IMR-90 (cell line): ENCODE measurements at regions not wholly inside any gene's neighbourhood (a gene's known extent, or its start where the extent isn't known, plus 50 kb on each side); places are given as distances from the start of the nearest gene placed in this dataset.

Experiments used
- ATAC-seq: fragments of 200-7000 bp; cut with Tn5 transposase; 2 replicates; pipeline ENCODE4 v1.9.1; 2020; ENCODE audit warnings: low read depth, mild to moderate bottlenecking, moderate library complexity
- BruUV-seq: library from RNA; stranded (reverse); fragments of 400-500 nt; replicated peaks from 2 replicates; lab custom pipeline; 2021; lab: Mats Ljungman, UMichigan
- CTCF ChIA-PET: fragments of 300-600 bp; formaldehyde crosslinking; extraction: SDS; loops from one replicate; lab custom pipeline; 2021; ENCODE audit warnings: antibody characterized with exemption; lab: Yijun Ruan, JAX
- POLR2A ChIA-PET: fragments of 300-600 bp; sonication (Branson Sonifier 250); formaldehyde crosslinking; loops from one replicate; lab custom pipeline; 2022; ENCODE audit warnings: antibody characterized with exemption; ENCODE audit not compliant: unreplicated experiment; lab: Charles Lee
- DNase-seq: peaks from one replicate; pipeline ENCODE4 v3.0.0; 2013
- H2AFZ ChIP-seq: replicated peaks from 2 replicates; pipeline ENCODE3; 2013; ENCODE audit warnings: low read length, mild to moderate bottlenecking; ENCODE audit not compliant: poor library complexity
- H2AK5ac ChIP-seq: 2 replicates; pipeline ENCODE4 v1.6.1; 2013; ENCODE audit warnings: low read depth, low read length, inconsistent platforms
- H2AK9ac ChIP-seq: replicated peaks from 2 replicates; pipeline ENCODE3; 2013; ENCODE audit warnings: mild to moderate bottlenecking, low read depth, low read length, moderate library complexity; ENCODE audit not compliant: poor library complexity
- H2BK120ac ChIP-seq: 2 replicates; pipeline ENCODE4 v1.6.1; 2013; ENCODE audit warnings: low read depth, low read length, inconsistent platforms
- H2BK15ac ChIP-seq: 3 replicates; pipeline ENCODE4 v1.6.1; 2013; ENCODE audit warnings: low read depth, low read length, inconsistent platforms
- H2BK20ac ChIP-seq: 2 replicates; pipeline ENCODE4 v1.6.1; 2013; ENCODE audit warnings: low read depth, mild to moderate bottlenecking, inconsistent platforms, low read length, moderate library complexity
- H2BK5ac ChIP-seq: 2 replicates; pipeline ENCODE4 v1.6.1; 2013; ENCODE audit warnings: mild to moderate bottlenecking, low read depth, low read length, inconsistent platforms; ENCODE audit not compliant: poor library complexity, severe bottlenecking
- H3K14ac ChIP-seq: replicated peaks from 2 replicates; pipeline ENCODE4 v1.6.1; 2013; ENCODE audit warnings: low read depth, low read length, inconsistent platforms
- H3K18ac ChIP-seq: 2 replicates; pipeline ENCODE4 v1.6.1; 2013; ENCODE audit warnings: low read depth, low read length, control low read depth
- H3K23ac ChIP-seq: 2 replicates; pipeline ENCODE4 v1.6.1; 2013; ENCODE audit warnings: low read depth, low read length, inconsistent platforms
- H3K27ac ChIP-seq: 2 replicates; pipeline ENCODE4 v1.5.1; 2013; ENCODE audit warnings: mild to moderate bottlenecking, control low read depth, low read length; ENCODE audit not compliant: insufficient read depth
- H3K27me3 ChIP-seq: 2 replicates; pipeline ENCODE4 v1.6.1; 2013; ENCODE audit warnings: low read length; ENCODE audit not compliant: control insufficient read depth, insufficient read depth
- H3K36me3 ChIP-seq: 2 replicates; pipeline ENCODE4 v1.6.1; 2013; ENCODE audit warnings: low read length, mixed read lengths; ENCODE audit not compliant: control insufficient read depth, insufficient read depth
- H3K4ac ChIP-seq: 2 replicates; pipeline ENCODE4 v1.6.1; 2013; ENCODE audit warnings: low read depth, low read length, inconsistent platforms
- H3K4me1 ChIP-seq: 2 replicates; pipeline ENCODE4 v1.6.1; 2013; ENCODE audit warnings: low read length, mixed read lengths; ENCODE audit not compliant: control insufficient read depth, insufficient read depth
- H3K4me2 ChIP-seq: 2 replicates; pipeline ENCODE4 v1.6.1; 2013; ENCODE audit warnings: low read depth, mild to moderate bottlenecking, control low read depth, low read length, moderate library complexity
- H3K4me3 ChIP-seq: 2 replicates; pipeline ENCODE4 v1.5.1; 2013; ENCODE audit warnings: low read depth, mild to moderate bottlenecking, control low read depth, low read length, moderate library complexity; ENCODE audit not compliant: insufficient read depth
- H3K56ac ChIP-seq: 2 replicates; pipeline ENCODE4 v1.6.1; 2013; ENCODE audit warnings: low read length, inconsistent platforms; ENCODE audit not compliant: insufficient read depth; ENCODE audit errors: extremely low read depth
- H3K79me1 ChIP-seq, 2 experiments: 2 replicates each; pipeline ENCODE4 v1.6.1; 2013; ENCODE audit warnings: low read length in 2 of 2, inconsistent platforms in 1 of 2, low read depth in 1 of 2
- H3K9ac ChIP-seq: 2 replicates; pipeline ENCODE4 v1.6.1; 2013; ENCODE audit warnings: low read depth, low read length, control low read depth
- H3K9me1 ChIP-seq: 2 replicates; pipeline ENCODE4 v1.6.1; 2013; ENCODE audit warnings: low read length, inconsistent platforms; ENCODE audit not compliant: insufficient read depth
- H3K9me3 ChIP-seq: 2 replicates; pipeline ENCODE4 v1.6.1; 2013; ENCODE audit warnings: low read length; ENCODE audit not compliant: control insufficient read depth, insufficient read depth
- H4K20me1 ChIP-seq: 2 replicates; pipeline ENCODE4 v1.6.1; 2013; ENCODE audit warnings: low read length, inconsistent platforms; ENCODE audit not compliant: insufficient read depth
- H4K5ac ChIP-seq: 2 replicates; pipeline ENCODE4 v1.6.1; 2013; ENCODE audit warnings: mild to moderate bottlenecking, low read depth, low read length, control low read depth
- H4K8ac ChIP-seq, 2 experiments: 2 replicates each; pipeline ENCODE4 v1.6.1; 2013; ENCODE audit warnings: low read depth in 2 of 2, low read length in 2 of 2, control low read depth in 1 of 2, inconsistent platforms in 1 of 2
- H4K91ac ChIP-seq: 2 replicates; pipeline ENCODE4 v1.6.1; 2013; ENCODE audit warnings: low read depth, low read length, inconsistent platforms; ENCODE audit not compliant: insufficient read depth
- BHLHE40 ChIP-seq: fragments of 150-350 bp; IDR thresholded peaks from 2 replicates; pipeline ENCODE4 v1.6.1; 2016; ENCODE audit warnings: mild to moderate bottlenecking, low read depth, low read length
- CEBPB ChIP-seq: IDR thresholded peaks from 2 replicates; pipeline ENCODE4 v1.6.1; 2012; ENCODE audit warnings: low read depth, low read length, improper control_type of control experiment
- CHD1 ChIP-seq: IDR thresholded peaks from 2 replicates; pipeline ENCODE4 v1.6.1; 2012; ENCODE audit warnings: low read depth, low read length, improper control_type of control experiment
- FOS ChIP-seq: fragments of 150-350 bp; IDR thresholded peaks from 2 replicates; pipeline ENCODE4 v1.6.1; 2016; ENCODE audit warnings: low read depth, low read length
- MAFK ChIP-seq: IDR thresholded peaks from 2 replicates; pipeline ENCODE4 v1.6.1; 2012; ENCODE audit warnings: low read depth, low read length, improper control_type of control experiment
- MXI1 ChIP-seq: IDR thresholded peaks from 2 replicates; pipeline ENCODE4 v1.6.1; 2012; ENCODE audit warnings: low read depth, mild to moderate bottlenecking, low read length, moderate library complexity, borderline replicate concordance
- NFE2L2 ChIP-seq: fragments of 150-350 bp; IDR thresholded peaks from 2 replicates; pipeline ENCODE4 v1.6.1; 2016; ENCODE audit warnings: low read depth, mild to moderate bottlenecking, low read length
- POLR2A ChIP-seq: IDR thresholded peaks from 2 replicates; pipeline ENCODE4 v1.6.1; 2012; ENCODE audit warnings: mild to moderate bottlenecking, low read depth, low read length
- RAD21 ChIP-seq: IDR thresholded peaks from 2 replicates; pipeline ENCODE4 v1.6.1; 2012; ENCODE audit warnings: low read length, improper control_type of control experiment
- RCOR1 ChIP-seq: IDR thresholded peaks from 2 replicates; pipeline ENCODE4 v1.6.1; 2012; ENCODE audit warnings: mild to moderate bottlenecking, low read length, improper control_type of control experiment; ENCODE audit not compliant: insufficient replicate concordance
- RFX5 ChIP-seq: IDR thresholded peaks from 2 replicates; pipeline ENCODE4 v1.8.0; 2012; ENCODE audit warnings: low read depth, mild to moderate bottlenecking, low read length, moderate library complexity
- WGBS, 2 experiments: methylation state at CpG; one replicate each; pipeline versions ENCODE4 v1.1.5 to v1.1.7; 2013; ENCODE audit warnings: missing lambda C conversion rate in 2 of 2; ENCODE audit not compliant: insufficient read length in 1 of 2; ENCODE audit errors: extremely low coverage in 2 of 2; 5-methylcytosine and 5-hydroxymethylcytosine counted together
- dilution Hi-C: fragments of 300-500 bp; cut with HindIII; formaldehyde crosslinking; loops from one replicate; pipeline ENCODE4 v1.14.3; 2018; ENCODE audit warnings: low sequenced_read_pairs; ENCODE audit not compliant: unreplicated experiment
- in situ Hi-C: fragments of 300-500 bp; cut with MboI; formaldehyde crosslinking; loops from 3 replicates; pipeline ENCODE4 v1.14.3; 2019; ENCODE audit warnings: low sequenced_read_pairs, inconsistent platforms, mixed read lengths
- intact Hi-C: fragments of 100-400 bp; cut with micrococcal nuclease; formaldehyde crosslinking; loops from 2 replicates; pipeline ENCODE4 v1.10.0; 2022
- TF ChIP-seq, protein P1 (sequence below): fragments of 150-350 bp; IDR thresholded peaks from 2 replicates; pipeline ENCODE4 v1.6.1; 2016; ENCODE audit warnings: low read depth, mild to moderate bottlenecking, low read length, moderate library complexity, borderline replicate concordance
- TF ChIP-seq, protein P2 (sequence below): conservative IDR thresholded peaks from 2 replicates; pipeline ENCODE4 v1.5.1; 2012; ENCODE audit warnings: mild to moderate bottlenecking, low read depth, low read length, improper control_type of control experiment

DNA sequence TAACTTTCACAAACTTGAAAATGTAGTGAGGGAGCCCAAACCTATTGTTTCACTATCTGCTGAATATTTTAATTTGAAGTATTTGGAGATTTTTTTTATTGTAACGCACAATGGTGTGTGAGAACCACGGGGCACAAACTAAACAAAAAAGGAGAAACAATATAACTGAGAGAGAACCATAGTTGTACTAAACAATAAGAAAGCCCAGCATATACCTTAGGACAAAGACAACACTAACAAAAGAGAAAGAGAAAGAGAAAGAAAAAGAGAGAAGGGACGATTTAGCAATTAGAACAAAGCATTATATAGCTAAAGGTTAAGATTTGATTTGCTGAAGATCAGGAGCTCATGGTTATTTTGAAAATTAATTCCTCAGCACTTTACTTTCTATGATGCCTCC lies 906.0 kb upstream of the NXPH2 start:
- Histone ChIP-seq H3K23ac (no peak overlapping the region), H2BK120ac (no peak overlapping the region), H3K27me3 (no peaks in the 10 kb centered on the region), H3K9me1 (no peaks in the 10 kb centered on the region), H3K79me1 (no peaks in the 10 kb centered on the region), H3K9me3 (peaks cover 9% of the 10 kb centered on the region), H3K4ac (no peak overlapping the region), H2AFZ (no peak overlapping the region), H3K36me3 (no peaks in the 10 kb centered on the region), H4K20me1 (no peaks in the 10 kb centered on the region), H2BK15ac (no peak overlapping the region), H2BK5ac (no peak overlapping the region), H3K56ac (no peak overlapping the region), H3K9ac (no peak overlapping the region), H3K18ac (no peak overlapping the region), H3K27ac (no peak overlapping the region), H3K4me1 (no peaks in the 10 kb centered on the region), H4K91ac (no peak overlapping the region), H4K8ac (no peak overlapping the region), H3K4me2 (no peak overlapping the region), H2AK9ac (no peak overlapping the region), H2AK5ac (no peak overlapping the region), H3K14ac (no peak overlapping the region), H3K4me3 (no peak overlapping the region), H2BK20ac (no peak overlapping the region), H4K5ac (no peak overlapping the region)
- ATAC-seq (no peak), DNase-seq (no peak)
- ChIA-PET POLR2A (no interaction called here), CTCF (no interaction called here)
- in situ Hi-C loops: no loop called here
- intact Hi-C loops: no loop called here
- no peak for TF ChIP-seq POLR2A
- no peak for TF ChIP-seq RAD21
- no peak for TF ChIP-seq NFE2L2
- TF ChIP-seq, protein P1, sequence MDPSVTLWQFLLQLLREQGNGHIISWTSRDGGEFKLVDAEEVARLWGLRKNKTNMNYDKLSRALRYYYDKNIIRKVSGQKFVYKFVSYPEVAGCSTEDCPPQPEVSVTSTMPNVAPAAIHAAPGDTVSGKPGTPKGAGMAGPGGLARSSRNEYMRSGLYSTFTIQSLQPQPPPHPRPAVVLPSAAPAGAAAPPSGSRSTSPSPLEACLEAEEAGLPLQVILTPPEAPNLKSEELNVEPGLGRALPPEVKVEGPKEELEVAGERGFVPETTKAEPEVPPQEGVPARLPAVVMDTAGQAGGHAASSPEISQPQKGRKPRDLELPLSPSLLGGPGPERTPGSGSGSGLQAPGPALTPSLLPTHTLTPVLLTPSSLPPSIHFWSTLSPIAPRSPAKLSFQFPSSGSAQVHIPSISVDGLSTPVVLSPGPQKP: no peak
- no peak for TF ChIP-seq BHLHE40
- TF ChIP-seq, protein P2, sequence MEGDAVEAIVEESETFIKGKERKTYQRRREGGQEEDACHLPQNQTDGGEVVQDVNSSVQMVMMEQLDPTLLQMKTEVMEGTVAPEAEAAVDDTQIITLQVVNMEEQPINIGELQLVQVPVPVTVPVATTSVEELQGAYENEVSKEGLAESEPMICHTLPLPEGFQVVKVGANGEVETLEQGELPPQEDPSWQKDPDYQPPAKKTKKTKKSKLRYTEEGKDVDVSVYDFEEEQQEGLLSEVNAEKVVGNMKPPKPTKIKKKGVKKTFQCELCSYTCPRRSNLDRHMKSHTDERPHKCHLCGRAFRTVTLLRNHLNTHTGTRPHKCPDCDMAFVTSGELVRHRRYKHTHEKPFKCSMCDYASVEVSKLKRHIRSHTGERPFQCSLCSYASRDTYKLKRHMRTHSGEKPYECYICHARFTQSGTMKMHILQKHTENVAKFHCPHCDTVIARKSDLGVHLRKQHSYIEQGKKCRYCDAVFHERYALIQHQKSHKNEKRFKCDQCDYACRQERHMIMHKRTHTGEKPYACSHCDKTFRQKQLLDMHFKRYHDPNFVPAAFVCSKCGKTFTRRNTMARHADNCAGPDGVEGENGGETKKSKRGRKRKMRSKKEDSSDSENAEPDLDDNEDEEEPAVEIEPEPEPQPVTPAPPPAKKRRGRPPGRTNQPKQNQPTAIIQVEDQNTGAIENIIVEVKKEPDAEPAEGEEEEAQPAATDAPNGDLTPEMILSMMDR: no peak
- no peak for TF ChIP-seq CHD1
- no peak for TF ChIP-seq MXI1
- TF ChIP-seq RFX5: no peak
- no peak for TF ChIP-seq CEBPB
- no peak for TF ChIP-seq FOS
- no peak for TF ChIP-seq RCOR1
- no peak for TF ChIP-seq MAFK
- dilution Hi-C loops: no loop called here
- no TSS peak for BruUV-seq
- no CpG with 5 or more reads among the region's 3 CpGs for WGBS, 2 experiments
